ENCODE measurements at regions not wholly inside any gene's neighbourhood (a gene's known extent, or its start where the extent isn't known, plus 50 kb on each side); places are given as distances from the start of the nearest gene placed in this dataset.

- TF ChIP-seq CTCF (conservative IDR thresholded peaks at IDR 0.05 in 1 of 2, IDR thresholded peaks at IDR 0.05 in 1 of 2; ENCODE audit: low read depth in 1 of 2, low read length in 2 of 2) (no peak), EZH2 (IDR thresholded peaks at IDR 0.05; ENCODE audit: low read length, missing control alignments) (no peak)
Observed at GRCh38 chrX:131388293-131388692, 99.2 kb upstream of the IGSF1 start.
